Central memory CD4-positive, alpha-beta T cell (primary cell): ENCODE measurements at regions not wholly inside any gene's neighbourhood (a gene's known extent, or its start where the extent isn't known, plus 50 kb on each side); places are given as distances from the start of the nearest gene placed in this dataset.
"Not testable (repeated sequence)": the region's sequence is repeated elsewhere in the genome, so short reads cannot be mapped to it uniquely, and the experiment has no call there.

Experiments used
- DNase-seq: peaks from one replicate; pipeline ENCODE4 v3.0.0; 2022

- no peak for DNase-seq
Measured at GRCh38 chr4:14396183-14396582, 606.1 kb upstream of the CPEB2 start.

- DNase-seq: no peak
Measured at GRCh38 chr4:14399848-14400247, 602.4 kb upstream of the CPEB2 start.

- no peak for DNase-seq
Measured at GRCh38 chr4:14400307-14400706, 602.0 kb upstream of the CPEB2 start.

- DNase-seq: no peak
Measured at GRCh38 chr4:14403132-14403531, 599.1 kb upstream of the CPEB2 start.

- DNase-seq: no peak
Measured at GRCh38 chr4:14404730-14405129, 597.6 kb upstream of the CPEB2 start.

GRCh38 chr4:14410516-14410915 lies 591.8 kb upstream of the CPEB2 start:
- no peak for DNase-seq

GRCh38 chr4:14415146-14415545 lies 587.1 kb upstream of the CPEB2 start:
- DNase-seq: no peak

- no peak for DNase-seq
Measured at GRCh38 chr4:14419516-14419915, 582.8 kb upstream of the CPEB2 start.

- DNase-seq: not testable (repeated sequence)
Measured at GRCh38 chr4:14426297-14426696, 576.0 kb upstream of the CPEB2 start.

GRCh38 chr4:14428125-14428524 lies 574.2 kb upstream of the CPEB2 start:
- no peak for DNase-seq

GRCh38 chr4:14431155-14432134 lies 570.8 kb upstream of the CPEB2 start:
- DNase-seq: no peak

GRCh38 chr4:14434483-14434882 lies 567.8 kb upstream of the CPEB2 start:
- DNase-seq: no peak

- no peak for DNase-seq
Measured at GRCh38 chr4:14434916-14435315, 567.4 kb upstream of the CPEB2 start.

- DNase-seq: no peak
Measured at GRCh38 chr4:14441561-14441960, 560.7 kb upstream of the CPEB2 start.

- no peak for DNase-seq
Measured at GRCh38 chr4:14445882-14446281, 556.4 kb upstream of the CPEB2 start.

GRCh38 chr4:14446311-14446710 lies 556.0 kb upstream of the CPEB2 start:
- DNase-seq: no peak

- DNase-seq: no peak
Measured at GRCh38 chr4:14446904-14447303, 555.4 kb upstream of the CPEB2 start.

GRCh38 chr4:14449308-14449707 lies 553.0 kb upstream of the CPEB2 start:
- no peak for DNase-seq

- DNase-seq: no peak
Measured at GRCh38 chr4:14452001-14452400, 550.3 kb upstream of the CPEB2 start.

GRCh38 chr4:14452764-14453163 lies 549.5 kb upstream of the CPEB2 start:
- no peak for DNase-seq

- DNase-seq: no peak
Measured at GRCh38 chr4:14458463-14458862, 543.8 kb upstream of the CPEB2 start.

GRCh38 chr4:14465057-14465456 lies 537.2 kb upstream of the CPEB2 start:
- no peak for DNase-seq

- no peak for DNase-seq
Measured at GRCh38 chr4:14465507-14465906, 536.8 kb upstream of the CPEB2 start.

GRCh38 chr4:14478504-14478903 lies 523.8 kb upstream of the CPEB2 start:
- no peak for DNase-seq

GRCh38 chr4:14496408-14496807 lies 505.9 kb upstream of the CPEB2 start:
- DNase-seq: no peak
